ENCODE measurements at regions not wholly inside any gene's neighbourhood (a gene's known extent, or its start where the extent isn't known, plus 50 kb on each side); places are given as distances from the start of the nearest gene placed in this dataset.

DNA sequence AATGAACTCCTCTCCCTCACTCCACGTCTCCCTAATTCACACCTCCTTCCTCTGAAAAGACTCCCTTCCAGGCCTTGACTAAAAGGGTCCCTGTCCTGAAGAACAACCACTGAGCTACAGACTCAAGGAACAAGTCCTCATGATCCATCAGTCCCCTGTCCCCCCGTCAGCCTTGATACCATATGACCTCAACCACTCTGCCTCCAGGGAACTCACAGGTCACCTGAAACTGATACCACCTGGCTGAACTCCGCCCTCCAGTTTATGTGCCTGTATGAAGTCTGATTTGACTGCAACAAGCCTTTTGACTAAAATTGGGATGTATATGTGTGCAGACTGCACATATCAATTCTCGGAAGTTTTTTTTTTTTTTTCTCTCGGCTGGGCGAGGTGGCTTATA is 88.7 kb downstream of the UGCG start:
- no TSS peak for BruUV-seq (replicated peaks)
- Histone ChIP-seq H3F3A (ENCODE audit: insufficient read depth, low read depth) (no peaks in the 10 kb centered on the region), H3K36me3 (ENCODE audit: low read depth) (no peaks in the 10 kb centered on the region), H3K9me2 (ENCODE audit: insufficient read depth) (no peaks in the 10 kb centered on the region), H3K4me2 (no peak overlapping the region), H3K9me3 (ENCODE audit: insufficient read depth, low read depth) (peaks cover under 1% of the 10 kb centered on the region; the same call in 1 of the 2 replicates), H3K79me2 (ENCODE audit: low read depth) (no peaks in the 10 kb centered on the region), H3K4me1 (replicated peaks; ENCODE audit: insufficient read depth) (no peaks in the 10 kb centered on the region), H3K4me3 (no peak overlapping the region), H4K20me1 (ENCODE audit: insufficient read depth) (no peaks in the 10 kb centered on the region), H3K27me3 (ENCODE audit: insufficient read depth, low read depth) (no peaks in the 10 kb centered on the region), H2AFZ (no peak overlapping the region), H3K27ac (no peak overlapping the region)
- POLR2A ChIA-PET (ENCODE audit: unreplicated experiment), result no interaction called here
- no peak for TF ChIP-seq EZH2 (IDR thresholded peaks at IDR 0.05; ENCODE audit: low read depth)
- TF ChIP-seq, protein P1, sequence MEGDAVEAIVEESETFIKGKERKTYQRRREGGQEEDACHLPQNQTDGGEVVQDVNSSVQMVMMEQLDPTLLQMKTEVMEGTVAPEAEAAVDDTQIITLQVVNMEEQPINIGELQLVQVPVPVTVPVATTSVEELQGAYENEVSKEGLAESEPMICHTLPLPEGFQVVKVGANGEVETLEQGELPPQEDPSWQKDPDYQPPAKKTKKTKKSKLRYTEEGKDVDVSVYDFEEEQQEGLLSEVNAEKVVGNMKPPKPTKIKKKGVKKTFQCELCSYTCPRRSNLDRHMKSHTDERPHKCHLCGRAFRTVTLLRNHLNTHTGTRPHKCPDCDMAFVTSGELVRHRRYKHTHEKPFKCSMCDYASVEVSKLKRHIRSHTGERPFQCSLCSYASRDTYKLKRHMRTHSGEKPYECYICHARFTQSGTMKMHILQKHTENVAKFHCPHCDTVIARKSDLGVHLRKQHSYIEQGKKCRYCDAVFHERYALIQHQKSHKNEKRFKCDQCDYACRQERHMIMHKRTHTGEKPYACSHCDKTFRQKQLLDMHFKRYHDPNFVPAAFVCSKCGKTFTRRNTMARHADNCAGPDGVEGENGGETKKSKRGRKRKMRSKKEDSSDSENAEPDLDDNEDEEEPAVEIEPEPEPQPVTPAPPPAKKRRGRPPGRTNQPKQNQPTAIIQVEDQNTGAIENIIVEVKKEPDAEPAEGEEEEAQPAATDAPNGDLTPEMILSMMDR (conservative IDR thresholded peaks at IDR 0.05), result no peak
- DNase-seq, result no peak
- intact Hi-C loops (cut with micrococcal nuclease; ENCODE audit: unreplicated experiment), result no loop called here
- CTCF ChIA-PET, result no interaction called here

DNA sequence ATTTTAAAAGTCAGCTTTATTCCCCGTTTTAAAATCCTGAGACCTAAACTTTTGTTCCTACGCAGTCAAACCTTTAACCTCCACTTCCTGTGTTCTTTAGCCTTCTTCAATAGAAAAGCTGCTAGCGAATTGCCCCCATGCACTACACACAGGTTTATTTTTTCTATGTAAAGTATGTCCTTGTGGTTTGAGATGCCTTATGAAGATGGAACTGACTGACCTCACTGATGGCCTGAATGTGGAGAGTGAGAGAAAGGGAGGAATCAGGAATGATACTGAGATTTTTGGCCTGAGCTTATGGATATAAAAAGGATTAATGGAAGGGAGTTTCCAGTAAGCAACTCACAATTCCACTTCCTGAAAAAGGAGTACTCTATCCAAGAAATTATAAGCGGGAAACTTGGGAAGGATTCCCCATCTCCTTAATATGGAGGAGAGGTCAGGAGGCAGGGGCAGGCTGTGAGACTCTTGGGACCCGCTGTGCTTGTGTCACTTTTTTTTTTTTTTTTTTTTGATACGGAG is 89.5 kb downstream of the UGCG start:
- no TSS peak for BruUV-seq (replicated peaks)
- POLR2A ChIA-PET (ENCODE audit: unreplicated experiment), result no interaction called here

More for the DNA sequence above, 89.5 kb downstream of the UGCG start:
- Histone ChIP-seq H3F3A (ENCODE audit: insufficient read depth, low read depth) (no peaks in the 10 kb centered on the region), H3K4me1 (replicated peaks; ENCODE audit: insufficient read depth) (no peaks in the 10 kb centered on the region), H3K9me3 (ENCODE audit: insufficient read depth, low read depth) (peaks cover 8% of the 10 kb centered on the region; the same call in 1 of the 2 replicates), H3K9me2 (ENCODE audit: insufficient read depth) (no peaks in the 10 kb centered on the region), H3K27me3 (ENCODE audit: insufficient read depth, low read depth) (no peaks in the 10 kb centered on the region), H2AFZ (no peak overlapping the region), H3K36me3 (ENCODE audit: low read depth) (no peaks in the 10 kb centered on the region), H4K20me1 (ENCODE audit: insufficient read depth) (no peaks in the 10 kb centered on the region), H3K27ac (no peak overlapping the region), H3K4me2 (no peak overlapping the region), H3K79me2 (ENCODE audit: low read depth) (no peaks in the 10 kb centered on the region), H3K4me3 (no peak overlapping the region)
- CTCF ChIA-PET, result interaction anchor here (0.7 kb wide), 1 partner anchor 67 kb away, joined by 6 read pairs; no protein-coding TSS in a partner anchor
- TF ChIP-seq EZH2 (IDR thresholded peaks at IDR 0.05; ENCODE audit: low read depth), result no peak
- TF ChIP-seq, protein P1 (conservative IDR thresholded peaks at IDR 0.05), result no peak
- intact Hi-C loops (cut with micrococcal nuclease; ENCODE audit: unreplicated experiment), result no loop called here
- DNase-seq, result no peak

All from PC-9 (cell line).